Heart right ventricle (tissue), 16 donors: ENCODE measurements at regions not wholly inside any gene's neighbourhood (a gene's known extent, or its start where the extent isn't known, plus 50 kb on each side); places are given as distances from the start of the nearest gene placed in this dataset.
A peak's percentile ranks its signal among the peaks of the same experiment; 100 is the strongest.
"Not testable (repeated sequence)": the region's sequence is repeated elsewhere in the genome, so short reads cannot be mapped to it uniquely, and the experiment has no call there.

Experiments used
- ATAC-seq, 8 donors: fragments of 200-7000 bp; cut with Tn5 transposase; one replicate each; pipeline ENCODE4 v1.9.1; 2020; ENCODE audit warnings: mild to moderate bottlenecking in 8 of 8, moderate library complexity in 8 of 8, moderate number of reproducible peaks in 1 of 8
- DNase-seq, 2 donors: peaks; one replicate each; pipeline ENCODE4 v3.0.0-alpha.2; 2020
- H3K27ac ChIP-seq, 10 donors: fragments of 200-600 bp; sonication (generic) in 2 of 10; one replicate each; pipeline versions ENCODE4 v1.5.0 to v1.8.0; 2020 to 2022; ENCODE audit warnings: mild to moderate bottlenecking in 3 of 10
- H3K27me3 ChIP-seq, 7 donors: fragments of 200-600 bp; one replicate each; pipeline ENCODE4 v1.8.0; 2021 to 2022; ENCODE audit warnings: mild to moderate bottlenecking in 2 of 7
- H3K36me3 ChIP-seq, 9 donors: fragments of 200-600 bp; sonication (generic) in 1 of 9; one replicate each; pipeline versions ENCODE4 v1.5.0 to v1.8.0; 2020 to 2022; ENCODE audit warnings: mild to moderate bottlenecking in 2 of 9
- H3K4me1 ChIP-seq, 9 donors: fragments of 200-600 bp; sonication (generic) in 1 of 9; one replicate each; pipeline versions ENCODE4 v1.5.0 to v1.8.0; 2020 to 2022; ENCODE audit warnings: mild to moderate bottlenecking in 4 of 9
- H3K4me3 ChIP-seq, 10 donors: fragments of 200-600 bp; sonication (generic) in 2 of 10; one replicate each; pipeline versions ENCODE4 v1.5.0 to v1.8.0; 2020 to 2022; ENCODE audit warnings: mild to moderate bottlenecking in 7 of 10, moderate library complexity in 2 of 10
- H3K9me3 ChIP-seq, 11 donors: fragments of 200-600 bp in 10 of 11; sonication (generic) in 2 of 11; one replicate each; pipeline versions ENCODE4 v1.5.0 to v1.8.0; 2013 to 2022; ENCODE audit warnings: mild to moderate bottlenecking in 2 of 11, control low read depth in 1 of 11, moderate library complexity in 1 of 11
- WGBS, 2 donors: extraction: QIAGEN DNeasy Blood & Tissue Kit; methylation state at CpG; one replicate each; pipeline ENCODE4 v1.1.7; 2013; ENCODE audit warnings: inconsistent platforms in 1 of 2; 5-methylcytosine and 5-hydroxymethylcytosine counted together
- intact Hi-C, 10 donors: fragments of 100-400 bp; cut with DNase I; formaldehyde crosslinking; loops; one replicate each; pipeline versions ENCODE4 v1.11.1 to v1.14.2; 2022
- donor health status: Arrhythmogenic right ventricular cardiomyopathy.
- donor health status: ischemic (EF 13 %, LVEDD 7.1; RV severe dilation, severe dysfunction).
- donor health status: healthy with polysubstance abuse.
- donor health status: DM: no; HTN: yes; CAD: no.
- donor health status: DM: no; HTN: no; CAD: no.
- donor health status: ischemic (EF 25% LVEDD 6.9; RV normal size, moderate dysfunction).
- donor health status: ischemic (EF 25% LVEDD 5.7; RV mildly dilated, moderate dysfunction).
- donor health status: healthy.
- donor health status: DM: yes; HTN: yes; CAD: no.
- donor health status: Ischemic cardiomyopathy.
- donor health status: ischemic (EF 35%, LVEDD 5.7; RV mildly dilated, moderate dysfunction).
- donor health status: nonischemic (EF 11% LVEDD 7.7; RV severe dilation, severe dysfunction).
- donor health status: DM: yes; HTN: yes; CAD: no.
- donor health status: PGD.
- donor health status: ischemic (EF 29% LVEDD 5.4; RV normal size, mild dysfunction).
- donor health status: nonischemic (EF 23%, LVEDD 6.1; RV moderate dilation, normal function).

DNA sequence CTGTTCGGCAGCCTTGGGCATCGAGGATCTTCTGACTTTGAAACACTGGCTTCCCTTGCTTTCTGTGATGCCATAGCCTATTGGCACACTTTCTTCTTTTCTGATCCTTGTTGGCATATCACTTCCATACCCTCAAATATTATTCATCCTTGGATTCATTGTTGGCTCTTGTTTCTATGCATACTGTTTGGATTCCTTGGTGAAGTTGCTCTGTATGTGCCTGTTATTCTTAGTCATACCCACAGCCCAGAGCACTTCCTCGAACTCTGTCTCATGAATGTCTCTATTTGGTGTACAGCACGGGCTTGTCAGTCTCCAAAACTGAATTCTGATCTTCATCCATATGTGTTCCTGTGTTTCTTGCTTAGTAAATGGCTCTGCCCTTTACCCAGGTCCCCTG lies 63.6 kb downstream of the NPIPB11 start:
- H3K4me3 ChIP-seq, H3K9me3 ChIP-seq, DNase-seq, intact Hi-C loops, H3K27me3 ChIP-seq, H3K36me3 ChIP-seq, H3K4me1 ChIP-seq, H3K27ac ChIP-seq: not testable (repeated sequence)
- ATAC-seq = peak in 1 of 8 donors; percentile 24
- WGBS, 2 donors = 94% methylated on average over 4 of the region's 4 CpGs

DNA sequence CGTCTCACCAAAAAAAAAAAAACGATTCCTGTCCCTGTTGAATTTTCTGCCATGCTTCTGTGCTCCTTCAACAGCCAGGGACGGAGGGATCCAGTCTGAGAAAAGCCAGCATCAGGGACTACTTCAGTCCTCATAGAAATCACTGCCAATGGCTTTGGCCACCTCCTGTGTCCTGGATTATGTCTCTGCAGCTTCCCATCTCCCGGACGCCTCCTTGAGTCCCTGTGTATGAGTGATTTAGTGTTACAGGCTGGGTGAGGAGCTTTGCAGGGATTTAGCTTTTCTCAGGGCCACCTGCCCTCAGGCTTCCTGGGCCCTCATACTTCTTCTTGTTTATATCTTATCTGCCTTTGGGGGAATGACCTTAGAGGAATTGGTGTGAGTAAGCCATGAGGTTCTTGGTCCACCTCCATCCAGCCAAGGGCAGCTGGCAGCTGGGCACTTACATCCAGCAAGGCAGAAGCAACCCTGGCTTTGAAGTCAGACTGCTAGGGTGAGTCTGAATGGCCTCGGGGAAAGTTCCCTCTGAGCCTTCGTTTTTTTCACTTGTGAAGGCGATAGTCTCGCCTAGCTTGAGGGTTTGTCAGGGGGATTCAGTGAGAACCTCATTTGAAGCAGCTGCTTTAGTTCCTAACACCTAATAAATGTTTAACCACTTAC lies 65.6 kb downstream of the NPIPB11 start:
- H3K9me3 ChIP-seq, DNase-seq, intact Hi-C loops, H3K4me3 ChIP-seq, H3K27ac ChIP-seq, H3K36me3 ChIP-seq, H3K4me1 ChIP-seq, H3K27me3 ChIP-seq: not testable (repeated sequence)
- ATAC-seq = peak in 2 of 8 donors; percentile 52 to 55
- WGBS, 2 donors = 71 to 93% methylated on average over 6 to 9 of the region's 9 CpGs

DNA sequence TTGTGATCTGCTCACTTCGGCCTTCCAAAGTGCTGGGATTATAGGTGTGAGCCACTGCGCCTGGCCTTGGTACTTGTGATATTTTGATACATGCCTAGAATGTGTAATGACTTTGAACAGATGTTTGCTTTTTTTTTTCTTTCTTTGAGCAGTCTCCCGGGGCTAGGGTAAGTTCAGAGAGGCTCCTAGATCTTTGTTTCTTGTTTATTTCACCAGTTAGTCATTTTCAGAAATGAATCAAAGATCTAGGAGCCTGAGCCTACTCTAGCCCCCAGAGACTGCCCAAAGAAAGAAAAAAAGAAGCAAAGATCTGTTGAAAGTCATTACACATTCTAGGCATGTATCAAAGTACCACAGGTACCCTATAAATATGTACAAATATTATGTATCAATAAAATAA lies 66.3 kb downstream of the NPIPB11 start:
- intact Hi-C loops, H3K27me3 ChIP-seq, H3K36me3 ChIP-seq, H3K9me3 ChIP-seq, H3K27ac ChIP-seq, H3K4me3 ChIP-seq, ATAC-seq, H3K4me1 ChIP-seq, DNase-seq: not testable (repeated sequence)
- WGBS, 2 donors = 87 to 95% methylated on average over 3 of the region's 3 CpGs

DNA sequence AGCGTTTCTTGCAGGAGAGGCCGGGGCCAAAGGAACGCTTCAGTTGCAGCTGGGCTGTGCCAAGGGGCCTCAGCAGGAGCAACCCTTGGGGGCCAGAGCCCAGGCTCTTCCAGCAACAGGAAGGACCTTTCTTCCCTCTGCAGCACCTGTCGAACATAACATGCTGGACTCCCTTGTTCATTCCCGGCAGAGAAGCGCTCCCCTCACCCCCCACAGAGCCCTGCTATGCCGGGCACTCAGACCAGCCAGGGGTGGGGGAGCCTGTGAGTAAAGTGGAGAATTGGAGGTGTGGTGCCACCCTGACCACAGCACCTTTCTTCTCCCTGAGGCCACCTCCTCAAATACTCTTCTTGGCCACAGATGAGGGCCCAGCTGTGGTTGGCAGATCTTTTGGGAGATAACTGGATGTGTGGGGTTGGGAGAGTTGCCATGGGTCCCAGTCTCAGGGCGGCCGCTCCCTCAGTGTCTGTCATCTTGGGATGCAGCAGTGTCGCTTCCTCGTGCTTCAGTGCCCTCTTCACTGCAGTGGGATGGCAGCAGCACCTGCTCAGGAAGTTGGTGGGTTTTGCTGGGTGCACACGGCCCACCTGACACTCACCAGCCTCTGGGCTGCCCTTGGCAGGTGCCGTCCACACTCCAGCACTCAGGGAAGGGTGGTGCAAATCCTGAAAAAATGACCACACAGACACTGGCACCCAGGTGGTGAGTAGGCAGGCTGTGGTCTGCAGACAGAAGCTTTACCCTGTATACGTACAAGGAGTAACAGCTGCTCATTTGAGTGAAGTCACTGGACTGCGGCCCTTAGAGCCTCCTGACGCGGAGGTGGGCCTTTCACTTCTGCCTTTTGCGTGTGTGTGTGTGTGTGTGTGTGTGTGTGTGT lies 67.5 kb downstream of the NPIPB11 start:
- H3K27ac ChIP-seq, H3K36me3 ChIP-seq, H3K4me1 ChIP-seq, H3K4me3 ChIP-seq, DNase-seq, intact Hi-C loops, H3K27me3 ChIP-seq, H3K9me3 ChIP-seq: not testable (repeated sequence)
- ATAC-seq = peak in 1 of 8 donors; percentile 16
- WGBS, 2 donors = 86 to 89% methylated on average over 18 of the region's 18 CpGs

DNA sequence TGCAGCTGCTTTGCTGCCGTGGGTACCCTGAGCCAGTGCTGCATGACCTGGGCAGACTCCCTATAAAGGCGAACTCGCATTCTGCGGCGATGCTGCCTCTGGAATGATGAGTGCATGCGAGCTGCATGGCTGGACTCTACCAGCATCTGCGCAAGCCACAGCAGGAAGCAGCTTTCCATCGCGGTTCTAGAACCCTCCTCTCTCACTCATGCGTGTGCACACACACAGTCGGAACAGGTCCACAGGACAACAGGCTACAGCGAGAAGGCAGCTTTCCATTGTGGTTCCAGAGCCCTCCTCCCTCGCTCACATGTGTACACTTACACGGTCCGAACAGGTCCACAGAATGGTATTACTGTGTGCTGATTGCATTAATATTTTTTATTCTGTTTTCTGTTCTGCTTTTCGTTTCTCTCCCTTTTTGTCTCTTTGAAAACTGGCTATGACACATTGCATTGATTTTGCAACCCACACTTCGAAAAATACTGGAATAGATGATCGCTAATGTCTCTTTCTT lies 69.1 kb downstream of the NPIPB11 start:
- intact Hi-C loops, H3K27me3 ChIP-seq, H3K4me1 ChIP-seq, H3K9me3 ChIP-seq, ATAC-seq, H3K4me3 ChIP-seq, DNase-seq, H3K27ac ChIP-seq, H3K36me3 ChIP-seq: not testable (repeated sequence)
- WGBS, 2 donors = 91 to 93% methylated on average over 18 of the region's 18 CpGs

DNA sequence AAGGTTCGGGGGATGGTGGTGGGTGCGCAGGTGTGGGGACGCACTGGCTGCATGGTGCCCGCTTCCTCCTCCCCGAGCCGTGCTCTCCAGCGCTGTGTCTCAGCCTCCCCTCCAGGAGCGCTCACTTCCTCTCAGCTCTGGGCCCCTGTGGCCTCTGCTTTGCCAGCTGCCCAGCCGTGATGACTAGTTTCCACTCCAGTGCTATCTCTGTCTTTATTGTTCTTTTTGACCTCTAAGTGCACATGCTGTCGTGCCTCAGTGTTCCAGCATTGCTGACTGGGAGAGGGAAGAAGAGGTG lies 71.0 kb downstream of the NPIPB11 start:
- 78 to 85% methylated on average over 8 to 10 of the region's 10 CpGs for WGBS, 2 donors
- intact Hi-C loops = not testable (repeated sequence)

DNA sequence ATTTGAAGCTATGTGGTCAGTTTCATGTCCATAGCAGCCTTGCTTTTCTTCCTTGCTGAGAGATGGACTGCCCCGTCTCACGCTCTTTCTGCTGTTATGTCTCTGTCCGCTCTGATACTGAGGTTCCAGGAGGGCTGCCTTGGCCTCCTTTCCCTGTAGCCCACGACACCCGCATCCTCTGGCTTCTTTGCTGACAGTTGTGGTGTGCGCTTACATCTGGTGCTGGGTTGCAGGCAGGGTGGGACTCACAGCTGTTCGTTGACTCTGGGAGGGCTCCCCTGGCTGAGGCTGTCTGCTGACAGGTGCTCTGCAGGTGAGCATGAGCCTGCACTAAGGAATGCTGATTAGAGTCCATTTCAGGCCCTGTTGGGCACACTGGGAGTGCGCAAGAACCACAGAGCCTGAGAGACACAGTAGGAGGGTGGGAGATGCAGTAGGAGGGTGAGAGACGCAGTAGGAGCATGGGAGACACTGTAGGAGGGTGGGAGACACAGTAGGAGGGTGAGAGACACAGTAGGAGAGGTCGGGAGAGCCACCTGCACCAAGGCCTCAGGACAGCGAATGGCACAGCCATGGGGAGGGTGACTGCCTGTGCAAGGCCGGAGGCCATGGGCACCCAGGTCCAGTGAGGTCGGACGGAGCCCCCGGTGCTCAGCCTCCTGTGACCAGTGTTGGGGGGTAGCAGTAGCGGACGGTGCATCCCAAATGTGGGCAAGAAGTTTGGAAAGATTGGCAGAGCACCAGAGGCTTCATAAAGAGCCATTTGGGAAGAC lies 71.5 kb downstream of the NPIPB11 start:
- H3K27ac ChIP-seq, DNase-seq, H3K9me3 ChIP-seq, H3K4me1 ChIP-seq, H3K27me3 ChIP-seq, H3K36me3 ChIP-seq, intact Hi-C loops, H3K4me3 ChIP-seq: not testable (repeated sequence)
- WGBS, 2 donors = 94 to 95% methylated on average over 14 to 17 of the region's 17 CpGs
- peak in 3 of 8 donors; percentile 9 to 19 (median 12) for ATAC-seq

More for the DNA sequence above, 71.0 kb downstream of the NPIPB11 start:
- DNase-seq, H3K27ac ChIP-seq, H3K4me1 ChIP-seq, H3K4me3 ChIP-seq, H3K9me3 ChIP-seq, H3K36me3 ChIP-seq, H3K27me3 ChIP-seq: not testable (repeated sequence)
- ATAC-seq = peak in 6 of 8 donors; percentile 35 to 67 (median 48)

DNA sequence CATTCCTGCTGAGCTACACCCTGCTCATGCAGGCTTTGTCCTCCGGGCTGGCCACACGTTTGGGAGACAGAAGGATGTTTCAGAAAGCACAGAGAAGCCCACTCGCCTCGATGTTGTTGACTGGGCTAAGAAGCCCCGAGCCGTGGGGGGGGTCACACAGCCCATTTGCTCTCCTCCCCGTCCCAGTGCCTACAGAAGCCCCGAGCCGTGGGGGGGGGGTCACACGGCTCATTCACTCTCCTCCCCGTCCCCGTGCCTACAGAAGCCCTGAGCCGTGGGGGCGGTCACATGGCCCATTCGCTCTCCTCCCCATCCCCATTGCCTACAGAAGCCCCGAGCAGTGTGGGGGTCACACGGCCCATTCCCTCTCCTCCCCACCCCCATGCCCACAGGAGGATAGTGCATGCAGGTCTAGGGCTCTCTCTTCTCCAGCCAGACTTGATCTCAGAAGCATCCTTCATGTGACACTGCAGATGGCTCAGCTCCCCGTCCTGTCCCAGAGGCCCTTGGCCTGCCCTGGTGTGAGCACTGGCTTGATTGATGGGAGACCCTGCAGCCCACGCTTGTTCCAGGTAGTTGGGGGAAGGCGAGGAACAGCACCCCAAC lies 72.9 kb downstream of the NPIPB11 start:
- H3K9me3 ChIP-seq, ATAC-seq, H3K27ac ChIP-seq, intact Hi-C loops, H3K4me3 ChIP-seq, DNase-seq, H3K4me1 ChIP-seq, H3K27me3 ChIP-seq: not testable (repeated sequence)
- peaks cover 0 to 15% (median 0%) of the 10 kb centered on the region in 9 donors for H3K36me3 ChIP-seq
- WGBS, 2 donors = 87 to 88% methylated on average over 19 of the region's 20 CpGs

DNA sequence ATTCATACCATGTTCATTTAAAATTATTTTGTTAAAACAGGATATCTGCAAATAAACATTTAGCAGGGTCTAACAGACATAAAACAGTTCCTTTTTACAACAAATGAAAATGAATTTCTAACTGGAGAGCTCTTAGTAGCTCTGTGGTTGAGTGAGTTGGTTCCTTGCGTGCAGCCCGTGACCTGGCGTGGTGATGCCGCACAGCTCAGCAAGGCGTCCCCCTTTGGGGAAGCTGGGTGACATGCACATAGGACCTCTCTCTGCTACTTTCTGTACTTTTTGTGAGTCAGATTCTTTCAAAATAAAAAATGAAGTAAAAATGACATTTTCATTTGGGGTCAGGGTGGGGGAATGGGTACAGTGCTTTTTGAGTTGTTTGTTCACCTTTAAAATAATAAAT lies 75.9 kb downstream of the NPIPB11 start:
- ATAC-seq, H3K4me3 ChIP-seq, H3K9me3 ChIP-seq, H3K27me3 ChIP-seq, intact Hi-C loops, H3K4me1 ChIP-seq, H3K27ac ChIP-seq, DNase-seq: not testable (repeated sequence)
- 96 to 100% methylated on average over 5 of the region's 5 CpGs for WGBS, 2 donors
- peaks cover 0 to 27% (median 0%) of the 10 kb centered on the region in 9 donors for H3K36me3 ChIP-seq

DNA sequence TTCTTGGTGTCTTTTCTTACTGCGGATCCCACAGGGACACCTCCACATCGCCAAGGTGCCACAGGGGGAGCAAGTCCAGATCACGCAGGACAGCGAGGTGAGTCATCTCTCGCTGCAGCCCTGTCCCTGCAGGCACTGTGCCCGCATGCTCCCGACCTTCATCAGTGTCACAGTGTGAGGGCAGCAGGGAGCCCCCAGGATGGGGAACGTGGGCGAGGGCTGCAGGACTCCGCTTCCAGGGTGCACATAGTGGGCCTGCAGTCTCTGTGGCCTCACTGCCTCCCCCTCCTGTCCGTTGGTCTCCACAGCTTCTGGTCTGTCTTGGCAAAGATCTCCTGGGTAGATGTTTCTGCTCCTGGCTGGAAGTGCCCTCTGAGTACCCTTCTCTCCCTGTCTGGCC lies 78.0 kb downstream of the NPIPB11 start:
- H3K27me3 ChIP-seq, H3K4me1 ChIP-seq, H3K4me3 ChIP-seq, ATAC-seq, DNase-seq, H3K9me3 ChIP-seq, intact Hi-C loops, H3K27ac ChIP-seq: not testable (repeated sequence)
- H3K36me3 ChIP-seq = peaks cover 0 to 27% (median 0%) of the 10 kb centered on the region in 9 donors
- WGBS, 2 donors = 86 to 87% methylated on average over 11 of the region's 11 CpGs
